DMS79 treated with DMSO at 0.1 percent for 48 hours (cell line): ENCODE measurements at regions not wholly inside any gene's neighbourhood (a gene's known extent, or its start where the extent isn't known, plus 50 kb on each side); places are given as distances from the start of the nearest gene placed in this dataset.
"Not testable (repeated sequence)": the region's sequence is repeated elsewhere in the genome, so short reads cannot be mapped to it uniquely, and the experiment has no call there.

Experiments used
- DNase-seq: peaks from one replicate; lab custom pipeline; 2025; lab: John Stamatoyannopoulos, UW

- no peak for DNase-seq
Measured at GRCh38 chr6:139962654-139963347, 588.4 kb upstream of the CITED2 start.

- DNase-seq: no peak
Measured at GRCh38 chr6:139961190-139961589, 586.7 kb upstream of the CITED2 start.

GRCh38 chr6:139960671-139961070, 586.2 kb upstream of the CITED2 start:
- no peak for DNase-seq

DNA sequence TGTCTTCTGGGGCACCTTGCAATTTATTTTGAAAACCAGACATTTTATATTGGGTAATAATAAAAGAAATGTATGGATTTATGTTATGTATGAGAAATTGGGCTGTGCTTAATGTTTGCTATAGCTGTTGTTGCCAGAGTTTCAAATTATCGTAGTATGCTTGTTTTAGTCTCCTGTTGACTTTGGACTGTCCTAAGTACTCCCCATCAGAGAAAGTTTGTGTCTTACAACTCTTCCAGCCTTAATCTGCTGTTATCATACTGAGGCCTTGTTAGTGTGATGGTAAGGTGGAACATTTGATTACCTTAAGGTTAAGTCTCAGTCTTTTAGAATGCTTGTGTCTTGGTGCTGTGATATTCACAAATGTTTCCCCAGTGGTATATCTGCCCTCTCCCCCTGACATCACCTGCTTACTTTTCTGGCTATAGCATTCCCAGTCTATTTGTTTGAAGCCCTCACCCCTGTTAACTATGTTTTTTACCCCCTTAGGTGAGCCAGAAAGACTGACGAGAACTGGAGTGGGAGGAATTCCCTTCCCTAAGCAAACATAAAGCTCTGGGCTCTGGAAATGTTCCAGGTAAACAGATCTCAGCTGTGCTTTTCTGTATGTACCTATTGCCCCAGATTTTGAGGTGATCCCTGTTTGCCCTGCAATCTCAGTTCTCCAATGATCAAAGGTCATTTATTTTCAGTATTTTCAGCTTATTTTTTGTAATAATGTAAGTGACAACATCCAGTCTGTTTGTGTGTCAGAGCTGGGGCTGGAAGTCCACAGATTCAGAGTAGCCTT, 581.1 kb upstream of the CITED2 start:
- DNase-seq: no peak

DNA sequence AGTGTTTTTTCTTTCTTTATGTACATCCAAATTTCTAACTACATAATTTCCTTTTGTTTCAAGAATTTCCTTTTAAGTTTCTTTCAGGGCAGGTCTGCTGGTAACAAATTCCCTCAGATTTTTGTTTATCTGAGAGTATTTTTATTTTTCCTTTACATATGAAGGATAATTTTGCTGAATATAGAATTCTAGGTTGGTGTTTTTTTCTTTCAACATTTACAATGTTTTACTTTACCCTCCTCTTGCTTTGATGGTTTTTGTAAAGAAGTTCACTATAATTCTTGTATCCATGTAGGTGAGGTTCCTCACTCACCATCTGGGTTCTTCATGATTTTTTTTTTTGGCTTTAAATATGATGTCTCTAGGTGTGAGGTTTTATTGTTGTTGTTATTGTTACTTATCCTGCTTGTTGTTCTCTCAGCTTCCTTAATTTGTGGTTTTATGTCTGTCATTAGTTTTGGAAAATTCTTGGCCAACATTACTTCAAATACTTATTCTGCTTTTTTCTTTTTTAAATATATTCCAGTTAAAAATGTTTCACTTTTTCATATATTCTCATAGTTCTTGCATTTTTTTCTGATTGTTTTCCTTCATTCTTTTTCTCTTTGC, 580.1 kb upstream of the CITED2 start:
- DNase-seq: no peak

- not testable (repeated sequence) for DNase-seq
Measured at GRCh38 chr6:139953780-139954179, 579.3 kb upstream of the CITED2 start.

DNA sequence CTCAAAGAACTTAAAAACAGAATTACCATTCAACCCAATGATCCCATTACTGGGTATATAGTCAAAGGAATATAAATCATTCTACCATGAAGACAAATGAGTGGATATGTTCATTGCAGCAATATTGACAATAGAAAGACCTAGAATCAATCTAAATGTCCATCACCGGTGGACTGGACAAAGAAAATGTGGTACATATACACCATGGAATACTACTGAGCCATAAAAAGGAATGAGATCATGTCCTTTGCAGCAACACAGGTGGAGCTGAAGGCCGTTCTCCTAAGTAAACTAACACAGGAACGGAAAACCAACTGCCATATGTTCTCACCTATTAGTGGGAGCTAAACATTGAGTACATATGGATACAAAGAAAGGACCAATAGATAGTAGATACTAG, 576.7 kb upstream of the CITED2 start:
- no peak for DNase-seq

GRCh38 chr6:139944976-139945375, 570.5 kb upstream of the CITED2 start:
- DNase-seq: no peak

DNA sequence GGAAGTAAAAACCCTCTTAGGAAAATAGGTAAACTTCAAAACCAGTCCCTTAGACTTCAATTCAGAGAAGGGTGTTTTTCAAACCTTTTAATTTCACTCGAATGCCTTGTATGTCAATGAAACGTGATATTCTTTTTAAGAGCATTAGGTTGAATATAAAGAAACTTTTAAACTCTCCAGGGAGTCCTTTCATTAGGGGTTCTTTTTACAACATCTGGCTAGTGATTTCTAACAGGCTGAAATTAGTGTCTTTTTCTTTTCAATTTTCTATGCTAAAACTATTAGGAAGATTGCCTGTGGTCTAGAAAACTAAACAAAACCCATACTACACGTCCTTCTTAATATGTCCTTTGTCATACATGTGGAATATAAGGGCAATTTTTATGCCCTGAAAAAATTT, 569.7 kb upstream of the CITED2 start:
- DNase-seq: no peak

DNA sequence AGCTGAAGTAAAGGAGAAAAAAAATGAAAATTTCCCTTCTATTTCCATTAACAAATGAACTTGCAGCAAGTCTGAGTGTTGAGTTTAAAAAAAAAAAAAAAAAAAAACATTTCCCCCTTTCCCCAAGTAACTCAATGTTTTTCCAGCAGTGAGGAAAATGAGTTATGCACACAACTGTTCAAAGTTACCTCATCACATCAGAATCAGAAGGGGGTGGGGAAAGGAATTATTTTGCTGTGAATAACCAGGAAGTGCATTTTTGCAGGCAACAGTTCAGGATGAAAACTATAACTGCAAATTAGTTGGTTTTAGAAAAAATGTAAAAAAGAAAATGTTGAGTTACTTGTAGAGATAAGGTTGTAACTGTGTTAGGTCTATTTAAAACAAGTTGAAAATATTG, 568.9 kb upstream of the CITED2 start:
- DNase-seq: no peak

DNA sequence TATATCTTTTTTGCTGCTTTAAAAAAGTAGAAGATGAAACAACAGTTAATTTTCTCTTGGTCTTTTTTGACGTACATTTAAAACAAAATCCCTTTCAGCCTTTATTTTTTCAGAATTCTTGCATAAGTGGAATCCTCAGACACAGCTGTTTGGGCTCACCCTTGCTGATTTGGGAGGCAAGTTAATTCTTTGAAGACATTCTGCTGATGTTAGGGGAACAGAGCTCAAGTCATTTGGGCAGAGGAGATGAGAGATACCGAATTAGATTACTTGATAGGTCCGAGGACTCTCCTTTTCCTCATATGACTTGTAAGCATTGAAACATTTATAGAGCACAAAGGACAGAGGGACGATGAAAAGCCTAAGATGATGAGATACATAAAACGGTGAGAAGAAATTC, 567.9 kb upstream of the CITED2 start:
- no peak for DNase-seq

DNA sequence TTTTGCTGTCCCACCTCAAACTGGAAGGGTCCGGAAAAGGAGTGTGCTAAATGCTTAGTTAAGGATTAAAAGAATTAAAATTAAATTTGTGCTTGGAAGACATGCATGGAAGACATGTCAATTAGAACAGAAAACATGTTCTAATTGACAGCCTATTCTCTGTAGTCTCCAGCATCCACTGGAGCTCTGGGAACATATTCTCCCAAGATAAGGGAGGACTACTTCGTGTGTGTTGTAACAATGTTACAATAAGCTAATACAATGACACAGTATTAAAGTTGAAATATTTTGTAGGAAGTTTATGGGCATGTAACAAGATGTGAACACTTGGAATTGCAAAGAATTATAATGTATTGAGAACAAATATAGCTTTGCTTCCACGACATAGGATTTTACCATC, 567.4 kb upstream of the CITED2 start:
- no peak for DNase-seq

GRCh38 chr6:139940741-139941729, 566.6 kb upstream of the CITED2 start:
- no peak for DNase-seq

DNA sequence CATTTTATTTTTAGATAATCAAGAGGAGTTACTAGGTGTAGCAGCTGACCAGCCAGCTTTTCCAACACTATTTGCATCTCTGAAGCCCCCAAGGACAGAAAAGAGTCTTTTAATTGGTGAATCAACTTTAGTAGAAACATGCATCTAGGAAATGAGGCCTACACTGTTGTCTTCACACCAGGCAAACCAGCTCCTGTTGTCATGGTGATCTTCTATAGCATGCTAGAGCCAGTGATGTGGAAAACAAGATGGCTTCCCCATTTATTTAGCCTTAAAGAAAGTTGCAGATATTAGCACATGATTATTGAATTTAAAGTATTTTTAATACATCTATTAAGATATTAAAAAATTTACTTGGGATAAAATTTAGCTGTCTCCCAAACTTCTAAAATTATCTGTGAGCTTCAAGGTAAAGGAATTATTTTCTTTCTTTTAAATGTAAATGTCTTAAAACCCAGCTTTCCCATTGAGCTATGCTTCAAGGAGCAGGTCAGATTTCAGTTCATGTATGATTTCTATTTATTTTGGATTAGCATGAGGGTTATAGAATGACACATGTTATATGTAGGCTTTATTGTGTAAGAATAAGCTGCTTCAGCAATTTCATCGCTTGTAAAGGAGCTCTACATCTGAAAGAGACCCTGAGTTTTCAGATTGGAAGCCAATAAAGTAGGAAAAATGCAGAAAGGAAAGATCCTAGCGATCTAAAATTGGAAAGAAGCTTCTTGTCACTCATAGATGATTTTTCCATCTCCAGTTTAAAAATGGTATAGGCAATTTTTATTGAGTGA, 564.9 kb upstream of the CITED2 start:
- DNase-seq: peak; percentile 10

DNA sequence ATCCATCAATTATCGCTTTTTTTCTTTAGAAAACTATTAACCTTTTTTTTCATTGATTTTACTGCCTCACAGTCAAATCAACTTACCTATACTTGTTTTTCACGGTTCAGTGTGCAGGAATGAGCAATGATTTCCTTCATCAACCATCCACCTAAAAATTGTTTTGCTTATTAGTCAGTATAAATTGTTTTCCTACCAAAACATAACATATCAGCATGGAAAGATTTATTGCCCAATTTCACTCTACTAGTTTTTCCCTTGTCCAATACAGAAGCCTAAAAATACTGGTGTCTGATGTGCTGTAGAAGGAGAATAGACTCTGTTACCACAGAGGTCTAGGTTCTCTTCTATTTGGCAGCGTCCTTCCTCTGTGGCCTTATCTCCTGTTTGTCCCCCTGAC, 558.2 kb upstream of the CITED2 start:
- DNase-seq: no peak

DNA sequence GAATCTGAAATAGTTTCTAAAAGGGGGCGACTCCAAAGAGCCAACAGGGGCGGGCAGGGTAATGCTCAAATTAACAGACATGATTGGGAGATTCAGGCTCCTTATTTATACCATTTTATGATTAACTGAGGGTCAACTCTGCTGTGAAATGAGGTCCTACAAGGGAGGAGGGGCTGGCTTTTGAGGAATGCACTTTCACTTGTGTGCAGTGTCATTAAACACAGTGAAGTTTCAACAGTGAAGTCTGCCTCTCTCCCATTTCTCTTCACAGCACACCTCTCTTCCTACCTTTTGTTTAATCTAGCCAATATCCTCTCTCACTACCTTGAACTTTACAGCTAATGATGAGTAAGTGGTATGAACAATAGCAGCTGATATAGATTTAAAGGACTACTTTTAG, 557.3 kb upstream of the CITED2 start:
- no peak for DNase-seq

- no peak for DNase-seq
Measured at GRCh38 chr6:139927742-139928305, 553.4 kb upstream of the CITED2 start.

- no peak for DNase-seq
Measured at GRCh38 chr6:139927236-139927635, 552.8 kb upstream of the CITED2 start.

DNA sequence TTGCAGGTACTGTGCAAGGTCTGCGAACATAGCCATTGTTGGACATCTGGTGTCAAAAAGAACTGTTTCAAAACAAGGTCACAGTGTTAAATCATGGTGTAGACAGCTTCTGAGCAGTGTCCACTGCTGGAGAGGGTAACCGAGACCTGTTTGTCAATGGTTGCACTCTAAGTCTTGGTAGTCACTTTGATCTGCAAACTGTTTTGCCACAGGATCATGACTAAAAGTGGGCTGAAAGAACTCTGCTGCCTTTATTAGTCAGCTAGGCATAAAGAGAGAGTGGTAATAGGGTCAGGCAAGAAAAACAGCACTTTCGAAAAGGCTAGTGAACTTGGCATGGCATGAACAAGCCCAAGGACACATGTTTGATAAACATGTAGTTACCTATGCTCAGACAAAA, 552.3 kb upstream of the CITED2 start:
- DNase-seq: no peak

GRCh38 chr6:139925894-139926641, 551.6 kb upstream of the CITED2 start:
- no peak for DNase-seq
